ENCODE measurements at regions not wholly inside any gene's neighbourhood (a gene's known extent, or its start where the extent isn't known, plus 50 kb on each side); places are given as distances from the start of the nearest gene placed in this dataset.
A peak's percentile ranks its signal among the peaks of the same experiment; 100 is the strongest.

GRCh38 chr12:113634474-113634873, 162.8 kb upstream of the LHX5 start:
- no peak for TF ChIP-seq POLR2AphosphoS5 (IDR thresholded peaks at IDR 0.05; ENCODE audit: low read depth)
- no peak for TF ChIP-seq SPI1 (IDR thresholded peaks at IDR 0.05; ENCODE audit: borderline replicate concordance, low read depth)
- no peak for TF ChIP-seq GABPA (IDR thresholded peaks at IDR 0.05; ENCODE audit: low read depth)
- TF ChIP-seq REST (IDR thresholded peaks at IDR 0.05; ENCODE audit: insufficient replicate concordance, low read depth) = no peak
- no peak for TF ChIP-seq CTCF (IDR thresholded peaks at IDR 0.05; ENCODE audit: insufficient read depth, low read length)
- Histone ChIP-seq H3K27ac (replicated peaks) (no peak overlapping the region), H3K27me3 (ENCODE audit: insufficient read depth, poor library complexity, severe bottlenecking) (peaks cover 17% of the 10 kb centered on the region), H3K4me3 (replicated peaks; ENCODE audit: insufficient read depth, low read length) (no peak overlapping the region)
- DNase-seq (ENCODE audit: low read depth in 1 of 2, low spot score in 1 of 2) = no peak

- TF ChIP-seq SPI1 (IDR thresholded peaks at IDR 0.05; ENCODE audit: borderline replicate concordance, low read depth) (peak; percentile 17; the same call in 1 of the 2 replicates), REST (IDR thresholded peaks at IDR 0.05; ENCODE audit: insufficient replicate concordance, low read depth) (no peak), GABPA (IDR thresholded peaks at IDR 0.05; ENCODE audit: low read depth) (no peak)
- Histone ChIP-seq H3K4me3 (replicated peaks; ENCODE audit: insufficient read depth, low read length) (no peak overlapping the region), H3K27me3 (ENCODE audit: insufficient read depth, poor library complexity, severe bottlenecking) (peaks cover 14% of the 10 kb centered on the region), H3K27ac (replicated peaks) (no peak overlapping the region)
- DNase-seq (ENCODE audit: low read depth in 1 of 2, low spot score in 1 of 2) = no peak
Measured at GRCh38 chr12:113633678-113634332, 162.1 kb upstream of the LHX5 start.

DNA sequence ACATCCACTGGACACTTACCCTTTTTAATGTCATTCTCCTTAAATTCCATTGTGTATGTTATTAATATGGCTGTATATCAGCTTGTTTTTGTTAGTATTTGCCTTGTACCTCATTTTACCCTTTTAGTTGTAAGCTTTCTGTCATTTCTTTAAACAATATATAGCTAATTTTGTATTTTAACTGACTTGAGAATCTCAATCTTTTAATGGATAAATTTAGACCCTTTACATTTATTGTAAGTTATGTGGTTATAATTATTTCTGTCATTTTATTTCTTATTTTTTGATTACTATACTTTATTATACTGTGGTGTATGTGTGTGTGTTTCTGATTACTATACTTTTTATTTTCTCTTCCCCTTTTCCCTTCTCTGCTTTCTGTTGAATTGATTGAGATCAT, 159.0 kb upstream of the LHX5 start:
- no peak overlapping the region for H3K27ac ChIP-seq (replicated peaks)
- TF ChIP-seq SPI1 (IDR thresholded peaks at IDR 0.05; ENCODE audit: borderline replicate concordance, low read depth) (no peak), CTCF (IDR thresholded peaks at IDR 0.05; ENCODE audit: insufficient read depth, low read length) (no peak), POLR2AphosphoS5 (IDR thresholded peaks at IDR 0.05; ENCODE audit: low read depth) (no peak), GABPA (IDR thresholded peaks at IDR 0.05; ENCODE audit: low read depth) (no peak), REST (IDR thresholded peaks at IDR 0.05; ENCODE audit: insufficient replicate concordance, low read depth) (no peak)
- DNase-seq (ENCODE audit: low read depth in 1 of 2, low spot score in 1 of 2) = no peak
- no peaks in the 10 kb centered on the region for H3K27me3 ChIP-seq (ENCODE audit: insufficient read depth, poor library complexity, severe bottlenecking)
- H3K4me3 ChIP-seq (replicated peaks; ENCODE audit: insufficient read depth, low read length) = no peak overlapping the region

Data from HL-60 (cell line).